Spleen (tissue), 7 donors: ENCODE measurements at regions not wholly inside any gene's neighbourhood (a gene's known extent, or its start where the extent isn't known, plus 50 kb on each side); places are given as distances from the start of the nearest gene placed in this dataset.

Experiments
- CTCF ChIP-seq, 11 experiments: fragments of 200-600 bp in 7 of 11; fragments of 450-650 bp in 4 of 11; sonication (generic) in 4 of 11; IDR thresholded peaks in 8 of 11; conservative IDR thresholded peaks in 3 of 11; 1 replicate in 7 of 11; 2 replicates in 4 of 11; pipeline versions ENCODE4 v1.4.0 to v1.8.0; 2016 to 2021; ENCODE audit warnings: antibody characterized with exemption in 11 of 11, inconsistent platforms in 4 of 11, mild to moderate bottlenecking in 1 of 11
- POLR2A ChIP-seq, 3 donors: fragments of 450-650 bp; IDR thresholded peaks; one replicate each; pipeline ENCODE4 v1.5.1; 2017; ENCODE audit warnings: antibody characterized with exemption in 3 of 3, mild to moderate bottlenecking in 1 of 3
- POLR2AphosphoS5 ChIP-seq, 3 donors: sonication (generic); formaldehyde crosslinking; IDR thresholded peaks; one replicate each; pipeline ENCODE4 v1.5.1; 2017; ENCODE audit warnings: antibody characterized with exemption in 3 of 3
- donor health status: DM: no; HTN: no; CAD: no; lungs with moderate emphysema.
- donor health status: DM: no; HTN: no; CAD: no.
- donor health status: DM: no; HTN: no; CAD: no.

- no peak for TF ChIP-seq CTCF (IDR thresholded peaks at IDR 0.05 in 8 of 11, conservative IDR thresholded peaks at IDR 0.05 in 3 of 11)
- TF ChIP-seq POLR2A (IDR thresholded peaks at IDR 0.05), result no peak
- TF ChIP-seq POLR2AphosphoS5 (IDR thresholded peaks at IDR 0.05), result no peak
Observed at GRCh38 chr4:120611092-120611491, 311.4 kb downstream of the PRDM5 start.
